ENCODE measurements at regions not wholly inside any gene's neighbourhood (a gene's known extent, or its start where the extent isn't known, plus 50 kb on each side); places are given as distances from the start of the nearest gene placed in this dataset.
A peak's percentile ranks its signal among the peaks of the same experiment; 100 is the strongest.
"Not testable (repeated sequence)": the region's sequence is repeated elsewhere in the genome, so short reads cannot be mapped to it uniquely, and the experiment has no call there.

DNA sequence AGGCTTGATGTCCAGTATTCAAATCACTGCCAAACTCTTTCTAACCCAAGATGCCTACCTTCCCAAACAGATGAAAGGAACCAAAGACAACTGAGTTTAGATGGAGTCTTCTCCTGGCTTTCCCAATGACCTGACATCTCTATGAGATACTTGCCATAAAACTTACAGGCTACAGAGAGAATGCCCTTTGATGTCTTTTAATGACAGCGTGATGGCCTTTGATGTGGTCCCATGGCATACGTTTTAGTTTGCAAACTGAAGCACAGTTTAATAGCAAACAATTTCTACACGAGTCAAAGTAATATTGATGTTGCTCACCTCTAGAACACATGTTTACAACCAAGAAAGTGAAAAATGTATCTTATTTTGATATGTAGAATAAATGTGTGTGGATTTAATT, 73.2 kb downstream of the ZIC4 start:
- DNase-seq (ENCODE audit: low spot score), result no peak

DNA sequence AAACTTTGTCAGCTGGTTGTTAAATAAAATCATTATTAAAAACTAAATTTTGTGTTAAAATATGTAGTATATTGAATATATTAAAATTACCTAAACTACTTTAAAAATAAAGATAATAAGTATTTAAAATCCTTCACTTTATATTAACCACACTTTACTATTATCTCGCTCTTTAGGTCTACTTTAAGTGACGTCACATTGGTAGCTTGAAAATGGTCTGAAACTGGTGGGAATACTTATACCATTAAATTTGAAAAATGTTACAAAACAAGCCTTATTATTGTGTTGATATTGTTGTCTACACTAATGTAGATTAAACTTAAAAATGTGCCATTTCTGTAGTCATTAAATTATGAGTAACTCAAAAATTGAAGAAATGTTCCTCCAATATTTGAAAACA, 77.6 kb downstream of the ZIC4 start:
- no peak for DNase-seq (ENCODE audit: low spot score)

DNA sequence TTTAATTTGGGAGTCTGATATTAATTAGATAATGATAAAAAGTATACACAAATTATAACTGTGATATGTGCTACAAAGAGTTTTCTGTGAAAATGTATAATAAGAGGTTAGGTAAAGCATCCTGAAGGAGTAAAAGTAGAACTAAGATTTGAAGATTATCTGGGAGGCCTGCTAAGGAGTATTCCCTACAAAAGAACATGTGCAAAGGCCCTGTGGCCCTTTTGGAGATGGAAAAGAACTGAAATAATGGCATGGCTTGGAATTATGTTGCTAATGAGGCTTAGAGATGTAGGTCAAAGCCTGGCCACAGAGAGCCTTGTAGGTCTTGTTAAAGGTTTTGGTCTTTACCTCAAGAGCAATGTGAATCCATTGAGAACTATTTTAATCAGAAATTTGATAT, 82.0 kb downstream of the ZIC4 start:
- no peak for DNase-seq (ENCODE audit: low spot score)

DNA sequence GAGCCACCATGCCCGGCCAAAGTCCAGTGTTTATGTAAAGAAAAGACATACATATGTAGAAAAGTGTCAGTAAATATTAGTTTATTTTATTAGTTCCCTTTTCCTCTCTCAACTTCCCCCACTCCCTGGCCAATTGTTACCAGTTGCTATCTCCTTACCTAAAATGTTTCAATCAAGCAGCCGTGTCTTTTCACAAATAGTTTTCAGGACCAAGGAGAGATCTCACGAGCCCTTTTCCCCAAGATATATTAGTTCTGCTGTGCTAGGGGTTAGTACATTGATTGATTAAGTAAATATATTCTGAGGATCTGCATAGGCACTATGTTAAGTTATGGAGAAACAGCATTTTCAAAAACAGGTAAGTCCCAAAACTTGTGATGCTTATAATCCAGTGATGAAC, 87.4 kb downstream of the ZIC4 start:
- no peak for DNase-seq (ENCODE audit: low spot score)

DNA sequence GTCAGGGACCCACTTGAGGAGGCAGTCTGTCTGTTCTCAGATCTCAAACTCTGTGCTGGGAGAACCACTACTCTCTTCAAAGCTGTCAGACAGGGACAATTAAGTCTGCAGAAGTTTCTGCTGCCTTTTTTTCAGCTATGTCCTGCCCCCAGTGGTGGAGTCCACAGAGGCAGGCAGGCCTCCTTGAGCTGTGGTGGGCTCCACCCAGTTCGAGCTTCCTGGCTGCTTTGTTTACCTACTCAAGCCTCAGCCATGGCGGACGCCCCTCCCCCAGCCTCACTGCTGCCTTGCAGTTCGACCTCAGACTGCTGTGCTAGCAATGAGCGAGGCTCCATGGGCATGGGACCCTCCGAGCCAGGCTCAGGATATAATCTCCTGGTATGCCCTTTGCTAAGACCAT, 89.3 kb downstream of the ZIC4 start:
- not testable (repeated sequence) for DNase-seq (ENCODE audit: low spot score)

DNA sequence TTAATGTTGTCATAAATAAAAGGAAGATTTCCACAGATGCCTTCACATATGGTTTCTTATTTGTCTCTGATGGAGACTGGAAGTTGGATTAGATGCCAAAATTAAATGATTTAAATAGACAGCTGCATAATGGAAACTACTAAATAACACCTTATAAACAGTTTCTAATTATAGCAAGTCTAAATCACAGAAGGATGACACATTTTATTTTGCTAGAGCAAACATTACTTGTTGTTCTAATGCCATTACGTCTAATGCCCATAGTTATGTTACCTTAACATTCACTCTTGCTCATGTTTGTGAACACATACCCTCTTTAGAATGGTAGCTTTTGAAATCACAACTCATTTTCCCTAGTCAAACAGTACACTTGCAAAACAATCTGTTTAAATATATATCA, 92.8 kb downstream of the ZIC4 start:
- DNase-seq (ENCODE audit: low spot score), result no peak

DNA sequence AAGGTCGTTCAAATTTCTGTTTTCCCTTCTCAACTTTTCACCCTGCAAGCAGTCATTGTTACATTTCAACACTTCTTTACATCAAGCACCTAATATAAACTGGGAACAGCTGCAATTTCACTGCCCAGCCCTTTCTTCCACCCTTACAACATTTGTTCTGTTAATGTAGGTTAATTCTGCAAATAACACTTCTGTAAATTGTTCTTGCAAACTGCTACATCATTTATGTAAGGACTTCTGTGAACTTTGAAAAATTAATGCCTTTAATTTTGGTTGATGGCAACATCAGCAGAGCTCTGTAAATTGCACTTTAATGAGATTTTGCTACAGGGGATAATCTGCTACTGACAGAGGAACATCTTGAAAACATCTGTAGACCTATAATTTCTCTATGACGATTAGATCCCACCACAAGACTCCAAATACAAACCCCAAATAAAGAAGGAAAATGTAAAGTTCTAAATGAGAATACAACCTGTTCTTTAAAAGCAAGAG, 93.5 kb downstream of the ZIC4 start:
- no peak for DNase-seq (ENCODE audit: low spot score)

DNA sequence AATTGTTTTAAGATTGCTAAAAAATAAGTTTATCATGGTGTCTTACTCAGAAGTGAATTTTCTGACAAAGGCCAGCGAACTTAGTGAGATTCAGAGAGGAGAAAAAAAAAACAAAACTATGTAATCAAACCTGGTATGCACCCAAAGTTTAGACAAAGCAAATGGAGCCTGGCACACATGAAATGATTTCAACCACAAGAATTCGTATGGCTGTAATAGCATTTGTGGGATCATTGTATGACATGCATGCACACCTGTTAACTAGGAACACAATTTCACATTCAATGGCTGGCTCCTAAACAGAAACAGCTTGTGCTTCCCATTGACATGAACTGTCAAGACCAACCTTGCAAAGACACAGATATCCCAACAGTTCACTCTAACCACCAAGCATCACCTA, 94.6 kb downstream of the ZIC4 start:
- DNase-seq (ENCODE audit: low spot score), result no peak

DNA sequence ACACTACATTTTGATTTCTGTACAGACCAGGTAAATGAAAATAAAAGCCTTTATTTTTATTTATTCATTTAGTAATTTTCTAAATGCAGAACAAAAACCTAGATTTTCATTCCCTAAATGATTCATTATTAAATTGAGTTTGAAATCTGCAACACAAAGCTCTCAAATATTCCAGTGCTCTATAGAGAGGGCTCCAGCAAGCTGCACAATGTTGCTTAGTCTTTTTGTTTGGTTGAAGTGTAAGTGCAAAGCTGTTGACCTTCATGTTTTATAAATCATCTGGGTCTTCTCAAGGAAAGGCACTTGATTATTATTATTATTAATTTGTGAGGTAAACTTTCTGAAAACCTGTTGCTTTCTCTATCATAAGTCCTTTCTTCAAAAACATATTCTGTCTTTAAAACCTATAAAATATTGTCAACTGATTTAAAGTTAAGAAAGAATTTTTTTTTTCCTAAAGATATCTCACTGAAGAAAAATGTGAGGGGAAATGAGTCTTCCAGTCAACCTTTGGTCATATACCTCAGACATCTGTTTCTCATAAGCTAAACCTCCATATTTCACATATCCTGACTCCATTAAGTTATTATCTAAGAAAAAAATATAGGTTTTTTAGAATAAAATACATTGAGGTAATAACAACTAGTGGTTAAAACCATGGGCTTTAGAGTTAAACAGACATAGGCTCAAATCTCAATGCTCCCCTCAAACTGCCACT, 100.7 kb downstream of the ZIC4 start:
- no peak for DNase-seq (ENCODE audit: low spot score)

DNA sequence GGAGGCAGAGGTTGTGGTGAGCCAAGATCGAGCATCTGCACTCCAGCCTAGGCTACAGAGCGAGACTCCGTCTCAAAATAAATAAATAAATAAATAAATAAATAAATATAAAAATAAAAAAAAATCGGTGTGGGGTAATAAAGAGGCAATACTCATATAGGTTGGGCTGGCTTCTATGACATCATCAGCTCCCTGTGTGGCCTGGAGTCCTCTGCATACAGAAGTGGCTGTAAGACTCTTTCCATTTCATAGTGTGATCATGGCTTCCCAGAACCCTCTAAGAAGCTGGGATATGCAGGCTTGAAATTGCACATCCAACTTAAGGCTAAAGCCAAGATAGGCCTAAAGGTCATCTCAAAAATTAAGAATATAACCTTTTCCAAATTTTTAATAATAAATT, 101.6 kb downstream of the ZIC4 start:
- DNase-seq (ENCODE audit: low spot score), result no peak

DNA sequence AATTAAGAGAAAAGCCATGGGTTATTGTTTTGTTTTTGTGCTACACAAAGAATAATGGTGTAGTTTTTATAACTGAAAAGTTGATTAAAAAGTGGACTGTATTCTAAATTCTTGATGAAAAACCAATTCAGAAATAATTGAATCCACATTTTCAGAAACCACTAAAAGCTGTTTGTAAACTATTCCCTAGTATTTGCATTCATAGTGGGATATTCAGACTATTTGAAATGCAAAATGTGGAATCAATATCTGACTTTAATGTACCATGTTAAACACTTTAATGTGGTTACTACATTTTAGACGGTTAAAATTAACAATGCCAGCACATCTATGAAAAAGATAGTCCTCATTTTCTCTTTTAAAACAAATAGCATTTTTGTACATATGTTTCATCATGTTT, 104.6 kb downstream of the ZIC4 start:
- no peak for DNase-seq (ENCODE audit: low spot score)

DNA sequence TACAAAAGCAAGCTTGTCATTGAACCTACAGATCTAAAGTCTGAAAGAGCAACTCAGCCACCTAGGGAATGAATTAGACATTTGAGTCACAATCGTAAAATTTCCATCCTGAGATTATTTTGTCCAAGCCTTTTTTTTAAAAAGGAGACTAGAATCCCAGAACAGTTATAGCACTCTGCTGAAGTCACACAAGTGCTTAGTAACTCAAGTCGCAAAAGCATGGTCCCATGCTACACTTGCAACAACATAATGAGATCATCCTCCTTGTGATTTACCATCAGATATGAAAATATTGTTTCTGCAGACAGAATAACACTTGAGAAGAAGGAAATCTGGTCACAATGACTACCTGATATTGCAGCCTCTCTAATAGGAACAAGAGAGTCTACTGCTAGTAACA, 106.7 kb downstream of the ZIC4 start:
- DNase-seq (ENCODE audit: low spot score), result no peak

DNA sequence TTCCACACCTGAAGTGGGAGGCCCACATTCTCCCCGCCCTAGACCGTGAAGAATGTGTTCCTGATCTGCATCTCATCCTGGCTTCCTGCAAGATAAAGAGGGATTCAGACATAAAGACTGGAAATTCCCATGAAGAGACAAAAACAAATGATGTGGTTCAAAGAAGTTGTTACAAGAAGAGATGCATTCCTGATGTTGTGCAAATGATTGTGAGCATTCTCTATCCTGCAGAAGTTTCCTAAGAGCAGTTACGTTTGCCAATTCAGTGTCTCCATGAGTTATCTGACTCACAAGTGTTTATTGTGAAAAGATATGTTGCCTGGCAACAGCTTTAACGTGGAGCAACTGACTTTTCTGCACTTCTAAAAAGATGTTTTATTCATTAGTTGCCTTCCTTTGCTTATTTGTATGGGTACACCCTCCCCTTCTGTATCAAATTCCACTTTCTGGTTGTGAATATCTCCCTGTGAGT, 107.8 kb downstream of the ZIC4 start:
- DNase-seq (ENCODE audit: low spot score), result peak; percentile 1

DNA sequence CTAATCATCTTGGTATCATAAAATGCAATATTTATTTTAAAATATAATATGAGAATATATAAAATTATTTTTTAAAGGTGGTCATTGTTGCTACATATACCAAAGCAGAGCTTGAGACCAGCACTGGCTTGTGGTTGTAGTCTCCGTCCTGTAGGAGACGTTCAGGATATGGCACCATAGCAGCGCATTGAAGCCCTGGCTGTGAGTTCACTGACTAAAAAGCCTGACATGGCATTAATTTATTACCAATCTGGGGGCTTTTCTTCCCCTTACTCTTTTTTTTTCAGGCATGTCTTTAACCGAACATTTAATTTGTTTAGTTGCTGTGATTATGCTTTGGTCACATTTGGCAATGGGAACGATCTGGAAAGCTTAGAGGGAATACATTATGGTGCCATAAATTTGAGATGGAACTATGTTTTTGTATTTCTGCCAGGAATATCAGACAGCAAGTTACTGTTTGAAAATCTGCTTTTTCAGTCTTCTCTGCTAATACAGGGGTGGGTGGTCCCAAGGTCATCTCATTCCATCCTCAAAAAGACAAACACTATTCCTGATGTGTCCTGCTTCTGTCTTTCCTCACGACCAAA, 108.5 kb downstream of the ZIC4 start:
- no peak for DNase-seq (ENCODE audit: low spot score)

DNA sequence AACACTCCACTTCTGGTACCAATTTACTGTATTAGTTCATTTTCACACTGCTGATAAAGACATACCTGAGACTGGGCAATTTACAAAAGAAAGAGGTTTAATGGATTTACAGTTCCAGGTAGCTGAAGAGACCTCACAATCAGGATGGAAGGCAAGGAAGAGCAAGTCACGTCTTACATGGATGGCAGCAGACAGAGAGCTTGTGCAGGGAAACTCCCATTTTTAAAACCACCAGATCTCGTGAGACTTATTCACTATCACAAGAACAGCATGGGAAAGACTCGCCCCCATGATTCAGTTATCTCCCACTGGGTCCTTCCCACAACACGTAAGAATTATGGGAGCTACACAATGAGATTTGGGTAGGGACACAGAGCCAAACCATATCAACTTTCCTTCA, 119.0 kb downstream of the ZIC4 start:
- not testable (repeated sequence) for DNase-seq (ENCODE audit: low spot score)

DNA sequence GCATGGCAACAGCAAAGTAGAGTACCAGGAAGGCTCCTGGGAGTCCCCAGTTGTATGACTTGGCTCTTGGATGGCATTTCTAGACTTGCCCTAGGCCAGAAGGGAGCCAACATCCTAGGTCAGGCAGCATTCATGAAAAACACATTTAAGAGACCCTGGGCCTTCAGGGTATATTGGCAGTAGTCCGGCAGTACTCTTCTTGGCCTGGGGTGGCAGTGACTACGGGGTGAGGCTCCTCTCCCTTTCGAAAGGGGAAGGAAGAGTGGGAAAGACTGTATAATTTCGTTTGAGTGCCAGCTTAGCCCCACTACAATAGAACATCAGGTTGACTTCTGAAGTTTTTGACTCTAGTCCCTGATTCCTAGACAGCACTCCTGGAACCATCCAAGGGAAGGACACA, 136.4 kb downstream of the ZIC4 start:
- no peak for DNase-seq (ENCODE audit: low spot score)

DNA sequence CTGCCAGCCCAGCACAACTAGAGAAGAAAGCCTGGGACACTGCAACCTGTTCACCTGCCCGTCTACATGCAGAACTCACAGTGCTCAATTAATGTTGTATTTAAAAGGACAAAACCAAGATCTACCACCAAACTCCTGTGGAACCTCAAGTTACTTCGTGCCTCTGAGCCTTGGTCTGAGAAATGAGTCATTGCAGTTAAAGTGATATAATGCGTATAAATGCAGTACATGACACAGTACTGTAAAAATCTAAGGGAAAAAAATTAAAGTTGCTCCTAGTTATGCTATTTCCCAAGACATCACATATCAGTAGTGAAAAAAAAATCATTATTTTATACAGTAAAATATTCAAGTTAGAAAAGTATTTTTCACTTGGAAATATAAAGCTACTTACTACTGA, 138.9 kb downstream of the ZIC4 start:
- DNase-seq (ENCODE audit: low spot score), result no peak

DNA sequence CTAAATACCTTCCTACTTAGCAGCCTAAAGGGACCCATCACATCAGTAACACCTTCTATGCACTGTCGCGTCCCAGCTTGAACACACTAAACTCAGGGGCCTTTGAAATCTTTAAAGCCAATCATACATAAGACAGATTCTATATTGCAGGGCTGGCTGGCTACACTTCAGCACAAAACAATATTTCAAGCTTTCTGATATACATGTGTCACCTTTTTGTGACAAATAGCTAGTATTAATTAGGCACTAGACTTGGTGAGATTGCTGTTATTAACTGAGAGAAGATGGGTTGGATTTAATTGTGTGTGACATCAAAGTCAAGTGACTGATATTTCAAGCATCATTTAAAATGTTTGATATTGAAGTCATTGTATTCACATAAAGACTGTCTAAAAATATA, 148.4 kb downstream of the ZIC4 start:
- DNase-seq (ENCODE audit: low spot score), result no peak

DNA sequence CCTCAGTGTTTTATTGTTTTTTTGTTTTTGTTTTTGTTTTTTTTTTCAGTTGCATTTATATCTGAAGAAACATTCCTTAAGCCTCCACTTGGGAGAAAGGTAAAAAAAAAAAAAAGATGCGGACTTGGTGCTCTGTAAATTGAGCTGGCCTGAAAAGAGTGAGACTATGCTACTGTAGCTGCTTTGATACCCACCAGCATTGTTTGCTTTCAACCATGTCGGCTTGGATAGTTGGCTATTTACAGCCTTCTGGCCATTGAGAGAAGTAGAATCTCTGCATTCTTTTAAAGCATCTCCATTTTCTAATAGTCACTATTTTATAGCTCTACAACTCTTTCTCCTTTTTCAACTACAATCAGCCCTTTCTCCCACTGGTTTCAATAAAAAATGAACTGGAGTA, 149.6 kb downstream of the ZIC4 start:
- no peak for DNase-seq (ENCODE audit: low spot score)

DNA sequence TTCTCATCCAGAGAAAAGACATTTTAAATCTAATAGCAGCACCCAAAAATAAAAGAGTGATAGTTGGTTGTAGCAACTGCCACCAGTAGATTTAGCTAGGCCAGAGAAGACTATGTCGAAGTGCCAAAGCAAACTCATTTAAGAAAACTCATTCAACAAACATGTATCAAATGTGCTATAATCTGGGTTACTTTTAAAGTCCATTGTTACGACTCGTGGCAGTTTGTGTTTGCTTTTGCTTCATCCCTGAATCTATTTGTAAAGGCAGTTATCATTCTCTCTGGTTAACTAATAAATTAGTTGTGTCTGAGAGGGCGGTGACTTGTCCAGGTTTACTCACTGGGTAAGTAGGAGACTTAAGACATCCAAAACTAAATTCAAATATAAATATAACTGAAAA, 159.4 kb downstream of the ZIC4 start:
- DNase-seq (ENCODE audit: low spot score), result no peak

DNA sequence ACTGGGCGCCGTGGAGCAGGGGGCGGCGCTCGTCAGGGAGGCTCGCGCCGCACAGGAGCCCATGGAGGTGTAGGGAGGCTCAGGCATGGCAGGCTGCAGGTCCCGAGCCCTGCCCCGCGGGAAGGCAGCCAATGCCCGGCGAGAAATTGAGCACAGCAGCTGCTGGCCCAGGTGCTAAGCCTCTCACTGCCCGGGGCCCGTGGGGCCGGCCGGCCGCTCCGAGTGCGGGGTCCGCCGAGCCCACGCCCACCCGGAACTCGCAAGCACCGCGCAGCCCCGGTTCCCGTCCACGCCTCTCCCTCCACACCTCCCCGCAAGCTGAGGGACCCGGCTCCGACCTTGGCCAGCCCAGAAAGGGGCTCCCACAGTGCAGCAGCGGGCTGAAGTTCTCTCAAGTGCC, 160.7 kb downstream of the ZIC4 start:
- not testable (repeated sequence) for DNase-seq (ENCODE audit: low spot score)

DNA sequence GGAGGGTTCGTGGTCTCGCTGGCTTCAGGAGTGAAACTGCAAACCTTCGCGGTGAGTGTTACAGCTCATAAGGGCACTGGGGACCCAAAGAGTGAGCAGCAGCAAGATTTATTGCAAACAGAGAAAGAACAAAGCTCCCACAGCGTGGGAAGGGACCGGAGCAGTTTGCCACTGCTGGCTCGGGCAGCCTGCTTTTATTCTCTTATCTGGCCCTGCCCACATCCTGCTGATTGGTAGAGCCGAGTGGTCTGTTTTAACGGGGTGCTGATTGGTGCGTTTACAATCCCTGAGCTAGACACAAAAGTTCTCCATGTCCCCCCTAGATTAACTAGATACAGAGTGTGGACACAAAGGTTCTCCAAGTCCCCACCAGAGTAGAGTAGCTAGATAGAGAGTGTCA, 161.3 kb downstream of the ZIC4 start:
- DNase-seq (ENCODE audit: low spot score), result not testable (repeated sequence)

DNA sequence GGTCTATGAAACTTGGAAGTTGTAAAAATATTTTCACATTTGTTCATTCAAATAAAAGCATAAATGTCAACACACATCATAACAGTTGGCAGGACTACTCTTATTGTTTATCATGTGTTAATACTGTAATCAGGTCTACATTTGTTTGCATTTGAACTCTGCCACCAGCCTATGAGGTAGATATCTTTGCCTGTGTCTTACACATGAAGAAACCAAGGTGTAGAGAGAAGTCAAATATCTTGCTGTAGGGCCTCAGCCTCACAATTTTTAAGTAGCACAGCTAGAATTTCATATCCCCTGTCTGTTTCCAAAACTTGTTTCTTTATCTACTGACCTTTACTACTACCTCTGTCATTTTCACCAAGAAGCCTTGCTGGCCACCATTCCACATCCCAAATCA, 161.9 kb downstream of the ZIC4 start:
- DNase-seq (ENCODE audit: low spot score), result no peak

DNA sequence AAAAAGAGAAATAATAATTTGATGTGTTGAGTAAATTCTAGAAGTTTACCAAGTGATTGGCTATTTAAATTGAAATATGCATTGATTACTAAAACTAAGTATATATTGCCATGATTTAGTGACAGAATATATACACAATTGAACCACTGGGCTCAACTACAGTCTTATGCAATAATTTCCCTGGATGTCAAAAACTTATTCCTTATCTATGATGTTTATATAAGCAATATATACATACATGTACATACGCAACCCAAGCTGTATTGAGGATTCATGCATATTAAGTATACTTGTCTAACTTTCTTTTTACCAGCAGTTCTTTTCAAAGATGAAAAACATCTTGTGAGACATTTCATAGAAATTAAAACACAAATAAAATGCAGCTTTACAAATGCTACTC, 165.8 kb downstream of the ZIC4 start:
- DNase-seq (ENCODE audit: low spot score), result no peak

Data from pons (tissue), 1 donor.